GM12865 (cell line): ENCODE measurements at regions not wholly inside any gene's neighbourhood (a gene's known extent, or its start where the extent isn't known, plus 50 kb on each side); places are given as distances from the start of the nearest gene placed in this dataset.
A peak's percentile ranks its signal among the peaks of the same experiment; 100 is the strongest.
"Not testable (repeated sequence)": the region's sequence is repeated elsewhere in the genome, so short reads cannot be mapped to it uniquely, and the experiment has no call there.

Source experiments
- DNase-seq: peaks from one replicate; pipeline ENCODE4 v3.0.0; 2010; ENCODE audit warnings: low read depth
- H3K4me3 ChIP-seq: 2 replicates; pipeline ENCODE4 v1.5.1; 2011; ENCODE audit warnings: mild to moderate bottlenecking, low read depth, low read length, control low read depth
- TF ChIP-seq, protein P1 (sequence below): IDR thresholded peaks from 2 replicates; pipeline ENCODE4 v1.5.1; 2011; ENCODE audit warnings: low read length, control low read depth, low read depth, inconsistent platforms; ENCODE audit not compliant: insufficient read depth; ENCODE audit errors: missing control alignments

DNA sequence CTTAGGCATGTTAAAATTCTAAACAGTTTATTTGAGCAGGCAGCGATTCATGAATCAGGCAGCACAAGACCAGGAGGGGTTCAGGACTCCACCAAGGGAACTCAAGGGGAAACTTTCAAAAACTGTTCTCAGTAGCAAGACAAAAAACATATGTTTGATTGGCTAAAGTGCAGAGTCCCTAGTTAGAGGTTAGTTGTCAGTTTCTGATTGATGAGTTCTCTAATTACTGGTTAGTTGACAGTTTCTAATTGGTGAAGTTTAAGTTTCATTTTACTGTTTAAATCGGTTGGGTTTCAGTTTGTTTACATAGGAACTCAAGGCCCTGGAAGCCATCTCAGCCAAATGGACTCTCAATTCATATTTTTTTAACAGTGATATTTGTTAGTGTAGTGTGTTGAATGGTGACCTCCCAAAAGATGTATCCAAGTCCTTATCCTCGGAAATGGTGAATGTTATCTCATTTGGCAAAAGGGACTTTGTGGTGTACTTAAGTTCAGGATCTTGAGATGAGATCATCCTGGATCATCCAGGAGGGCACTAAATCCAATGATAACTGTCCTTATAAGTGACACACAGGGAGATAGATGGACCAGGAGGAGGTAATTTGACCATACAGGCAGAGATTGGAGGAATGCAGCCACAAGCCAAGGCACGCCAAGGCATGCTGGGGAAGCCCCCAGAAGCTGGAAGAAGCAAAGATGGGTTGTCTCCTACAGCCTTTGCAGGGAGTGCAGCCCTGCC lies 219.2 kb upstream of the RAI14 start:
- TF ChIP-seq, protein P1, sequence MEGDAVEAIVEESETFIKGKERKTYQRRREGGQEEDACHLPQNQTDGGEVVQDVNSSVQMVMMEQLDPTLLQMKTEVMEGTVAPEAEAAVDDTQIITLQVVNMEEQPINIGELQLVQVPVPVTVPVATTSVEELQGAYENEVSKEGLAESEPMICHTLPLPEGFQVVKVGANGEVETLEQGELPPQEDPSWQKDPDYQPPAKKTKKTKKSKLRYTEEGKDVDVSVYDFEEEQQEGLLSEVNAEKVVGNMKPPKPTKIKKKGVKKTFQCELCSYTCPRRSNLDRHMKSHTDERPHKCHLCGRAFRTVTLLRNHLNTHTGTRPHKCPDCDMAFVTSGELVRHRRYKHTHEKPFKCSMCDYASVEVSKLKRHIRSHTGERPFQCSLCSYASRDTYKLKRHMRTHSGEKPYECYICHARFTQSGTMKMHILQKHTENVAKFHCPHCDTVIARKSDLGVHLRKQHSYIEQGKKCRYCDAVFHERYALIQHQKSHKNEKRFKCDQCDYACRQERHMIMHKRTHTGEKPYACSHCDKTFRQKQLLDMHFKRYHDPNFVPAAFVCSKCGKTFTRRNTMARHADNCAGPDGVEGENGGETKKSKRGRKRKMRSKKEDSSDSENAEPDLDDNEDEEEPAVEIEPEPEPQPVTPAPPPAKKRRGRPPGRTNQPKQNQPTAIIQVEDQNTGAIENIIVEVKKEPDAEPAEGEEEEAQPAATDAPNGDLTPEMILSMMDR, result no peak
- no peak for DNase-seq
- H3K4me3 ChIP-seq, result no peak overlapping the region

DNA sequence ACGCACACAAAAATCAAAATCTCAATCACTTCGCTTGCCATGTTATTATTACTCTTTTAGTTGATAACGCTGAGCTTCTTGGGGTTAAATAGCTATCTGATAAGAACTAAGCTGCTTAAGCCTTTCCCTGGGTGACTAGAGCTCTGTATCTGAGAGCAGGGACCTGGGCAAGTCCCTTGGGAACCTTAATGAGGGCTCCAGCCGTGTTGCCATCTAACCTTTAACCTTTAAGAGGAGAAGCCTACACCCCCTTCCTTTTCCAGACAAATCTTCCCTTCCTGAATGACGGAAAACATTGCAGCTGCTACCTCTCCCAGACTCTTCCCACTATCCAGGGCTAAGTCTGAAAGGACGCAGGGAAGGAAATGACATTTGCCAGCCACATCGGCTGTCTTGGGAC lies 216.5 kb upstream of the RAI14 start:
- no peak overlapping the region for H3K4me3 ChIP-seq
- DNase-seq, result no peak
- TF ChIP-seq, protein P1, result no peak

DNA sequence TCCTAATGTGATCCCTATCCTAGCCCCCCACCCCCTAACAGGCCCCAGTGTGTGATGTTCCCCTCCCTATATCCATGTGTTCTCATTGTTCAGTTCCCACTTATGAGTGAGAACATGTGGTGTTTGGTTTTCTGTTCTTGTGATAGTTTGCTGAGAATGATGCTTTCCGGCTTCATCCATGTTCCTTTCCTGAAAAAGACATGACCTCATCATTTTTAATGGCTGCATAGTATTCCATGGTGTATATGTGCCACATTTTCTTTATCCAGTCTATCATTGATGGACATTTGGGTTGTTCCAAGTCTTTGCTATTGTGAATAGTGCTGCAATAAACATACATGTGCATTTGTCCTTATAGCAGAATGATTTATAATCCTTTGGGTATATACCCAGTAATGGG lies 214.4 kb upstream of the RAI14 start:
- not testable (repeated sequence) for DNase-seq, H3K4me3 ChIP-seq

DNA sequence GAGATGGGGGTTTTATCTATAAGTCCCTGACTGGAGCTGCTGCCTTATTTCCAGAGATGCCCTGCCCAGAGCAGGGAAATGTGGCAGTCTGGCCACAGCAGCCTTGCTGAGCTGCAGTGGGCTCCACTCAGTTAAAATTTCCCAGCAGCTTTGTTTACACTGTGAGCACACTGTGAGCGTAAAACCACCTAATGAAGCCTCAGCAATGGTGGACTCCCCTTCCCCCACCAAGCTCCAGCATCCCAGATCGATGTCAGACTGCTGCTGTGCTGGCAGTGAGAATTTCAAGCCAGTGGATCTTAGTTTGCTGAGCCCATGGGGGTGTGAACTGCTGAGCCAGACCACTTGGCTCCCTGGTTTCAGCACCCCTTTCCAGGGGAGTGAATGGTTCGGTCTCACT lies 208.7 kb upstream of the RAI14 start:
- TF ChIP-seq, protein P1, result no peak
- no peak for DNase-seq
- H3K4me3 ChIP-seq, result no peak overlapping the region

DNA sequence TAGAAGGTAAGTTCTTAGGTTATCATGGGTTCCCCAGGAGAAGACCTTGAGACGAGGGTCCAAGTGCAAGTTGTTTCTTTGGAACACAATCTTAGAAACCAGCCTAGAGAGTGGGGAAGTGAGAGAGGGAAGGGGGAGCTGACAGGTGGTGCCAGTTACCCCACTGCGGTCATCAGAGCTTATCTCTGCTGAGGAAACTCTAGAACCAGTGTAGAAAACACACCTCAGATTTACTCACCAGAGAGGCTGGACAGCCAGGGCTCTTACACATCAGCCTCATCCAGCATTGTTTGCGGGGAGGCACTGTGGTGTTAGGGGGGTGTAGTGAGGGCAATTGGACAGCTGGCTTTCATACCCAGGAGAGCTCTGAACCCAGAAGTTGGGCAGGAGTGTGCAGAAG lies 206.5 kb upstream of the RAI14 start:
- DNase-seq, result peak; percentile 12
- no peak overlapping the region for H3K4me3 ChIP-seq
- TF ChIP-seq, protein P1, result no peak

DNA sequence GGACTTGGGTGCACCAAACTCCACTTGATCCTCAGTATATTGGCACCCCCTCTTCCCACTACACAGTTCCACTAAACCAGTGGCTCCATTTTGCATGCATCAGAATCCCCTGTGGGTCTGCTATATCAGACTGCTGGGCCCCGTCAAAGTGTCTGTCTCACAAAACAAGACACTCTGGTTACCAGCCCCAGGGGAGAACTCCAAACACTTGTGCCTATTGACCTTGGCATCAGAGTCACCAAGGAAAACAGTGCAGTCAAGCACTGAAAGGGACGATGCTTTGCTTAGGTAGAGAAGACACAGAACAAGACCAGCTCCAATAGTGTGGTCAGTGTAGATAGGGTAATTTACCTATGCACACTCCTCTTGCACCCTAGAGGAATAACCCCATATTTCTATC lies 205.8 kb upstream of the RAI14 start:
- DNase-seq, result no peak
- TF ChIP-seq, protein P1, result no peak

DNA sequence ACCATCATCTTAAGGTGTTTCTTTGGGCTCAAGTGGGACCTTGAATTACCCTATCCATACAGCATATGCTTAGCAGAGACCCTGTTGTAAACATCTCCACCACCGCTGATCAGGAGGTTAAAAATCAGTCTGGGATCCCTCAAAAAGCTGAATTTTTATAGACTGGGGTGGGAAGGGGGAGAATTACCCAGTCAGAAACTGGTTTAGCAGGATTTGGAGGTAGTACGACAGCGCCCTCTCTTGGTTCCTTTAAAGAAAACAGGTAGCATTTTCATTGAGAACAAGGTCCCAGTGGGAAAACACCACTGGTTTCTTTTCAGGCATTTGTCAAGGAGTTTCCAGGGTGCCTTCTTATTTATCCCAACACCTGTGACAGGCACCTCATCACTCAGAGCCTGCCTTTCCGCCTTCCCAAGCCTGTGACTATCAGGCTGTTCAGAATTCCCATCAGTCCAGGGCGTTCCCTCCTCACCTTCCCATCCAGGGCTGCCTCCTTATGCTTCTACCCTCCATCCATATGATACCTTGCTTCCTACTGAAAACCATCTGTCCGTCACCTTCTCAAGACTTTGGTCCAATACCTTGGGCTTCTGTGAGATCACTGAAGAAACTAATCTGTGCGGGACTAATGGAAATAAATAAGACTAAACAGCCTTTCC lies 203.8 kb upstream of the RAI14 start:
- no peak overlapping the region for H3K4me3 ChIP-seq
- peak; percentile 21 for DNase-seq
- TF ChIP-seq, protein P1, result peak; percentile 47

More for the DNA sequence above, 205.8 kb upstream of the RAI14 start:
- no peak overlapping the region for H3K4me3 ChIP-seq
